HTR-8/SVneo (cell line): ENCODE measurements at regions not wholly inside any gene's neighbourhood (a gene's known extent, or its start where the extent isn't known, plus 50 kb on each side); places are given as distances from the start of the nearest gene placed in this dataset.
"Not testable (repeated sequence)": the region's sequence is repeated elsewhere in the genome, so short reads cannot be mapped to it uniquely, and the experiment has no call there.

Experiments used
- DNase-seq: peaks from one replicate; pipeline ENCODE4 v3.0.0; 2011; ENCODE audit warnings: low spot score, mixed read lengths; ENCODE audit not compliant: insufficient read length
- FAIRE-seq: peaks from 2 replicates; lab custom pipeline; 2011; peaks lifted over from hg19 to GRCh38; lab: Jason Lieb, UNC

DNA sequence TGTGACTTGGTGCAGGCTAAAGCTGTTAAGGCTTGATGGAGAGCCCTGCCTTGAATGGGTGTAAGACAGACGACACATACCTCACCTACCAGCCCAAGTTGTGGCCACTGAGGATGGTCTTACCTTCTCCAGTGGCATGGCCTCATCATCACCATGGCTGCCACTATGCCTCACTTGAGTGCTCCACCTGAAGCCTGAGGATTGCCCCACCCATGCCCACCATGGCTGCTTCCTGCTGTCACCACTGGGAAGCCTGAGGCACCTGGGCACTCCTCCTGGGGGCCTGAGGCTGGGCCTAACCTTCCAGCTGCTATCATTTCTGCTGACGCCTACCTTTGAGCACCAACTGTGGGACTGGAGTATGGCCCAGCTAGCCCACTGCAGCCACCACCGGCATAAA lies 1605.7 kb upstream of the FLRT2 start:
- no peak for FAIRE-seq
- DNase-seq, result no peak

DNA sequence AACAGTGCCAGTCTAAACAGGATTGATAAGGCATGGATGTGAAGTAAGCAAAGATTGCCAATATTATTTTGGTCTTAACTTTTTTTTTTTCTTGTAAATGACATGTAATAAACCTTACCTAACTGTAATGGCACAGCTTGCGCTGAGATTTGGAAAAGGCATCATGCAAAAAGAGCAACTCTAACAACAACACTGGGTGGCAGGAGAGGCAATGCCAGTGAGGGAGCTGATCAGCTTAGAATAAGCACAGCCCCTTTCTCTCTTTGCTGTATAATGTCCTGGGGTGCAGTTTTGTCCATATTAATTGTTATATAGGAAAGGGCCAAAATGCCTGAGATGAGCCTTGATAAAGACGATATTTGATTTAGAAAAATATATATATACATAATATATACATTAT lies 1589.7 kb upstream of the FLRT2 start:
- DNase-seq (no peak), FAIRE-seq (no peak)

DNA sequence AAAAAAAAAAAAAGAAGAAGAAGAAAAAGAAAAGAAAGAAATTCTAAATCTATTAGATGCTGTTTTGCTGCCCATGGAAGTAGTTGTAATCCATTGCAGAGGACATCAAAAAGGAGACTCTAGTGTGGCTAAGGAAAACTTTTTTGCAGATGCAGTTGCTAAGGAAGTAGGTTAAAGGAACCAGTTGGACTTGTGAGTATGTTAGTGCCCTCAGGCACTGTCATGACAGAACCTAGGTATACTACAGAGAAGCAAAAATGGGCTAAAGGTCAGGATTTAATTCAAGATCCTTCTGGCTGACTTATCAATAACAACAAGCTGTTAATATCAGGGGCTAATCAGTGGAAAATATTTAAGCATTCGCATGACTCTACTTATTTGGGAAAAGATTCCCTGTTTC lies 1571.6 kb upstream of the FLRT2 start:
- DNase-seq, result no peak
- FAIRE-seq, result no peak

DNA sequence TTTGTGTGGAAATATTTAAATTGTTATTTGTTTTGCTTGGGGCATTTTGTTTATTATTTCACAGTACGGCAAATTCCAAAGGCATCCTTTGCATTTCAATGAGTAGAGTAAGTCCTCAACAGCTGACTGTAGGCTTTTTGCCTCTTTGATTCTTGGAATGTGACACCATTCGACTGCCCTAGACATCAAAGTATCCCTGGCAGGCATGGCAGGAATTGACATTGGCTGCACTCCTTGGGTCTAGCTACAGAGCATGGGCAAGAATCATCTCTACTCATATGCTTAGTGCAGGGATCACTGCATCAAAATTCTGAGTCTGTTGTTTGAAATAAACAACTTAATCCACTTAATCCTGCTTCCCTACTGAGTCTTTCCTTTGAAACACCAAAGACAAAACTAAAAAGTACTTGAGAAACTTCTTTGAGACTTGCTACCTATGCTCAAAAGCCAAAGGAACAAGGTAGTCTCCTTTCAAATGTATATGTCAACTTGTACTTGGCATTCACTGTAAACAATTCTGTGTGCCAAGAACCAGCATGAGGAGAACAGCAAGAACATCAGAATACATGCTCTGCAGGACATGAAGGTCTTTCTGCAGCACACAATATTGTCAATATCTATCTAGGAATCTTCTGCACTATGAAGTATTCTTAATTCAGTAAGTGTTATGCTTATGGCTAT lies 1569.0 kb upstream of the FLRT2 start:
- no peak for DNase-seq
- no peak for FAIRE-seq

DNA sequence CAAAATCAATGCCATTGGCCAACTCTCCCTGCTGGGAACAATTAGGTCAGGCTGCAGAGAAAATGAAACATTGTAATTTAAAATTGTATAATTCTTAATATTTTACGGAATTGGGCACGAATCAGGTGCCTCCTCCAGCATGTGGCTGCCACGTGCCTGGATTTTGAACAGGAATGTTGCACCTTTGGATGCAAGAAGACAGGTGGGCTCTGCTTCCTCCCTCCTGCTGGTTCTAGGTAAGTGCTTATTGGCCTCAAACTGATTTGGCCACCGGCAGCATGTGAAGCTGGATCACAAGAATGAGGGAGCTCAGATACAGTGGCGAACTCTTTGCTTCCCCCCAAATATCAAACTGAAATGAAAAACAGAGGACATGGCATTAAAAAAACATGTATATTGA lies 1559.9 kb upstream of the FLRT2 start:
- FAIRE-seq (no peak), DNase-seq (no peak)

DNA sequence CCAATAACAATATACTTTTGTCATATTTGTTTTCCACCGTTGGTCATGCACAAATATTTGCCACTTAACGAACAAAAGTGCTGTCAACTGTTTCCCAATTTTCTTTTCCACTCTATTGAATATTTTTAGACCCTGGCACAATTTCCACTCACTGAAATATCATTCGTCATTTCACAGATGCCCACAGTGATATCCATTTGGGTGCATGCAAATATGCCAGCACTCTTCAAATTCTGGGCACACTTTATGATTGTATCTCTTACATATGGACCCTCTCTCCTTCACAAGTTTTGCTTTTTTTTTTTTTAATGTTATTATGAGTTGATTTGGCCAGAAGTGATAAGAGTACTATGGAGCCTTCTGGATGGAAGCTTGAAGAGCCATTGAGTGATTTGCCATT lies 1557.3 kb upstream of the FLRT2 start:
- no peak for DNase-seq
- no peak for FAIRE-seq

DNA sequence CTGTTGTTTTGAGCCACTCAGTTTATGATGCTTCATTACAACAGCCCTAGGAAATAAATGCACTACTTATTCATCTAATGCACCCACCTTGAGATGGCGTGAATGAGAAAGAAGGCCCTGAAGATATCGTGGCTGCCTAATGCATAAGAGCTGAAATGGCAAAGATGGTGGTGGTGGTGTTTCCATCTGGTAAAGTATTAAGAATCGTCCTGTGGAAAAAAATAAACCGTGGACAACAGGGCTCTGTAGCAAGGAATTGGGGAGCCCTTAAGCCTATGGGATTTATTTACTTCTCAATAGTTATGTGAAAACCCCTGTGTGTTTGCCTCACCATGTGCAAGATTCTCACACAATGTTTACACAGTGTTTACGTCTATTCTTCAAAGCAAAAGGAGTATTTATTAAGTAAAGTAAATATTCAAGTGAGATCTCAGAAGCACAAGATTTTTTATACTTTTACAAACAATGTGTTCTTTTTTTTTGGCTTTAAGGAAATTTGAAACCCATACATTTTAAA lies 1555.2 kb upstream of the FLRT2 start:
- FAIRE-seq (no peak), DNase-seq (no peak)

DNA sequence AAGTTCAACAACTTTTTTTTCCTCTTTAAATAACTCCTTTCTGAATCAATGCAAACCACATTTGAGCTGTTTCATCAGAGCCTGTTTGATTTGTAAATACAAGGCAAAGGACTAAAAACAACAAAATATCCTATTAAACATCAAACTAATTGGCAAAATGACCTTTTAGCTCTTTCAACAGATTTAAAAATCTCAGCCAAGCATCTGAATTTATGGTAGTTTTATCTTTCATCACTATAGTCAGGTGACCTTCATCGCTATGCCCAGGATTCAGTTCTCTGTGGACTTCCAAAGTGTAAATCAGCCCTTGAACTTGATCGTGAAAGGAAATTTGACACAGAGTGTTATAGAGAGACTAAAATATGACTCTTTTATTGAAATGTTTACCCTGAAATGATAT lies 1554.5 kb upstream of the FLRT2 start:
- DNase-seq (no peak), FAIRE-seq (no peak)

DNA sequence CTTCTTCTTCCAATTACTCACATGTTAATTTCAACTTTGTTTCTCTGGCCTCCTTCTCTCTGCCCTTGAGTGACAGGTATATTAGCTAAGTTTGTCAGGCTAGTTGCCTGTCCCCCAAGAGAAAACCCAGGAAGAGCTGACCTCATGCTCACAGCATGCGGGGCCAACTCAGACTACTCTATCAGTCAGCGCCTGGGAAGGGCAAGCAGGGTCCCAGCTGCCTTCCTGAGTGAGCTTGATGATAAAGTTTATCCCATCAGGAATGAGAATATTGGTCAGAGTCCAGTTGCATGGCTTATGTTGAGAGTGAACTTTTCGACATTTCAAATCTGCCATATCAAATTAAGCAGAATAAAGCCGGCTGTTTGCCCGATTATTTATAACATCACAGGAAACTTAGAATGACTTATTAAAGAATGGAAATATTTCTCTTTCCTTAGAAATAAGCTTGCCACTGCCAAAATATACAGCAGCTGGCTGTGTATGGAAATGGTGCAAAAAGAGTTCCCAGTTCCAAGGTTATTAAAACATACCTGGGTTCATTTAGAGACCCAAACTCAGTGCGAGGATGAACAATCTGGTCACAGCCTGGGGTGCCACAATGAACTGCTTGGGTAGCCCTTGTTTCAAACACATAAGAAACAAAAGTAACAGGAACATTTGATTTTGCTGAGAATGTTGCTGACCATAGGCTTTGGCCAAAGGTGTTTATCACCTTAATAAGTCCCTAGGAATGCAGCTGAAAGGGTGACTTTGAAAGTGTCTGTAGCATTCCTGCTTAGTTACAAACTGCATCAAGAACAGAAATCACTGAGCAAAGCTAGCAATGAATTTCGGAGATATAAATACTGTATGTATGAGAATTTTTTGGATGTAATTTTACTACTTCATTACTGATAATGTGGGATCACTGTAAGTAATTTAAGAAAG lies 1553.8 kb upstream of the FLRT2 start:
- FAIRE-seq (peak; percentile 55), DNase-seq (peak; percentile 39)

DNA sequence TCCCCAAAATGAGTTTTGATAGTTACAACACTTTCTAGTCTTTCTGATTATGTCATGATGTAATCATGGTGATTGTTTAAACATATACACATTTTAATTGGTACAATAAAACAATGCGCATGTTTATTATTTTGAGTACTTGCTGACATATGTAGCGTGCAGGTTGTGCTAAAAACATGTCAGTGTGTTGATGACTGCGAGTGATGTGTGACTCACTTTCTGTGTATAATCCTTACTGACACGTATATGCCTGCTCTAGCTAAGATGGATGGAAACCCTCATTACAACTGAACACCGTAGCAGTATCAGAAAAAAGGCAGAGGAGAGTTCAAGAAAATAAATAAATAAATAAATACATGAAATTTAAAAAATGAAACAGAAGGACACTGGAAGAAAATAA lies 1552.4 kb upstream of the FLRT2 start:
- no peak for DNase-seq
- peak; percentile 46 for FAIRE-seq

DNA sequence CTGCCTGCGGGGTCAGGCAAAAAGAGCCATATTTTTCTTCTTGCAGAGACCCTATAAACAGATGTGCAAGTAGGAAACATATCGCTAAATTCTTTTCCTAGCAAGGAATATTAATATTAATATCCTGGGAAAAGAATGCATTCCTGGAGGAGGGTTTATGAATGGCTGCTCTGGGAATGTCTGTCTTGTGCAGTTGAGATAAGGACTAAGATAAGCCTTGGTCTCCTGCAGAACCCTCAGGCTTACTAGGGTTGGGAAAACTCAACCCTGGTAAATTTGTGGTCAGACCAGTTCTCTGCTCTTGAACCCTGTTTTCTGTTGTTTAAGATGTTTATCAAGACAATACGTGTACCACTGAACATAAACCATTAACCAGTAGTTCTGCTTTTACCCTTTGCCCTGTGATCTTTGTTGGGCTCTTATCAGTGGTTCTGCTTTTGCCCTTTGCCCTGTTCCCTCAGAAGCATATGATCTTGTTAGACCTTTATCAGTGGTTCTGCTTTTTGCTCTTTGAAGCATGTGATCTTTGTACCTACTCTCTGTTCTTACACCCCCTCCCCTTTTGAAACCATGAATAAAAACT lies 1548.2 kb upstream of the FLRT2 start:
- FAIRE-seq, DNase-seq: not testable (repeated sequence)

DNA sequence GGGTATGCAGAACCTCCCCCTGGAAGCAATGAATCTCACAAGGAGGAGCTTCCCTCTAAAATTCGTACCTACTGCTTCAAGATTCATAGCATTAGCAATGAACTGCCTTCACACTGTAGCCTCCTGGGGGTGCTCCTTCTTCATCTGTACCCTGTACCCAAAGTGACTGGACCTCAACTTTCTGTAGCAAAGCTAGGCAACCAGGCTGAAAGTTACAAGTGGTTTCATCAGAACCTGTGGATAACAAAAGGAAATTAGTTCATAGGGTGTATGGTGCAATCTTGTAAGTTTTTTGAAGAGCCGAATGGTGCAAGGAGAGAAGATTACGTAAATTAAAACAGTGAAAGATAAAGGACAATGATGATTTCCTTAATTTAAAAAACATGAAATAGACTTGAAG lies 1541.7 kb upstream of the FLRT2 start:
- no peak for DNase-seq
- no peak for FAIRE-seq

DNA sequence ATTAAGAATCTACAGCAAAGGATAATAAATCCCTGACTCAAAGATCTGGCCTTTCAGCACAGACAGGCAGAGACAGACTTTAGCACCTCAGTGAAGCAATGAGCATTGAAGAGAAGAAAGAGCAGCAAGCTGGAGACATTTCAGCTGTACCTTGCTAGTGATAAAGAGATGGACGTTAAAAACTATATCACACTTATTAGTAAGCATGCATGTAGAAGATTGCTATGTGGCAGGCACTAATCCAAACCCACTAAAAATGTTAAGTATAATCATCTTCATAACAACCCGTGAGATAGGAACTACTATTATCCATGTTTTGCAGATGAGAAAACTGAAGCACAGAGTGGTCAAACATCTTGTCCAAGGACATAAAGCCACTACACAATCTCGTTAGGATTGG lies 1538.3 kb upstream of the FLRT2 start:
- FAIRE-seq (no peak), DNase-seq (no peak)

DNA sequence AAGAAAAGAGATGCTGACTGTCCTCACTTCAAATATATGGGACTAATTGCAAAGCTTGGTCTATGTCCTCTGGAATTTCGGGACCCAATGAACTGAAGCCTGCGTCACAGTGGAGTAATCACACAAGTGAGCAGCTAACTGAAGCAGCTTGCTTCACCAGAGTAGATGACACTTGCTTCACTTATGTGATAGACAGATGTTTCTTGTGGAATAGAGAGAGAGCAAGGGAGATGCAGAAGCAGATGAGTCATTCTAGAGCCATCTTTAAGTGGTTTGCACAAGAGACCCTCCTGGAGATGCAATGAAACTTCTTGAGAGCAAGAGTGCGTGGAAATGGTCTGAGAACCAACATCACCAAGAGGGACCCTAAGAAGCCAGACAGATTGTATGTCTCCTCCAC lies 1537.1 kb upstream of the FLRT2 start:
- FAIRE-seq (no peak), DNase-seq (no peak)

DNA sequence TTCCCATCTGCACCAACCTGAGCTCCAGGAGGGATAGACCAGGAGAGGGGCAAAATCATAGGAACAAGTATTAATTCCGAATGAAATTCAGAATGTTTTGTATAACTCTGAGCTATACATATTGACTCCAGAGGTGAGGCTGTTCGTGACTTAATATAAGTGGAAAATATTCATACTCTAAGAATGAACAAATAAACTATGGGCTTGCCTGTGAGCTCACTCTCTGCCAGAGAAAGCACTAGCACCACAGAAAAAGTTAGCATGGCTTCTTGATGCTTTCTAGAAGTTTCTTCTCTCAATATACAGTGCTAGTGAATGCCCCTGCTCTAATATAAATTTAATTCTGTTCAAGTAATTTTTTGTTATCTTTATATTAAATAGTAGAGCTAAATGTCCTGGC lies 1536.4 kb upstream of the FLRT2 start:
- DNase-seq, result no peak
- no peak for FAIRE-seq

DNA sequence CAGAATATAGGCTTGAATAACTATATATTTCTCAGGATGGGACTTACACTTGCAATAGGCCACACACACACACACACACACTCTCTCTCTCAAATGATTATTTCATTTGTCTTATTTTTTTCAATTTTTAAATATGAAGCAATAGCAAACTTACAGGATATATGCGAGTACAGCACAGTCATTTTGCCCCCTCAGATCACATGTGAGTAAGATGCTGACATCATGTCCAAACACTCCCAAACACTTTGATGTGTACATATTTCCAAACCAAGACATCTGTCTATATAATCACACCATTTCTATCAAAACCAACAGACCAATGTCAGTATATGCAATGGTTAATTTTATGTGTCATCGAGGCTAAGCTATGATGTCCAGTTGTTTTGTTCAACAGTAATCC lies 1535.9 kb upstream of the FLRT2 start:
- DNase-seq, result peak; percentile 7
- no peak for FAIRE-seq

DNA sequence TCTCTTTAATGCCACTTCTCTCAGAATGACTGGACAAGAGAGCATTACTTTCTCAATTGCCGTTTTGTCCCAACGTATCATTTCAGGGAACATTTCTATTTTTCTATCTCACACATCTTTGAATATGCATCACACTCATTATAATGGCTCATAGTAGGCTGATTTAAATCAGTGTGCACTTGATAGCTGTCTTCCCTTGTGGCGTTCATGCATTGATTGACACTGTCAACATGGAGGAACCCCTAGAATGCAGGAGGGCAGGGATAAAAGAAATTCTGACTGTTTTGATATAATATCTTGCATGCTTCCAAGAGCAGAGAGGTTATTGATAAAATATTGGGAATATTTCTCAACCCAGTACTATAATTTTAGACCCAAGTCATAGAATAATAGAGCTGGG lies 1528.9 kb upstream of the FLRT2 start:
- no peak for DNase-seq
- FAIRE-seq, result no peak

DNA sequence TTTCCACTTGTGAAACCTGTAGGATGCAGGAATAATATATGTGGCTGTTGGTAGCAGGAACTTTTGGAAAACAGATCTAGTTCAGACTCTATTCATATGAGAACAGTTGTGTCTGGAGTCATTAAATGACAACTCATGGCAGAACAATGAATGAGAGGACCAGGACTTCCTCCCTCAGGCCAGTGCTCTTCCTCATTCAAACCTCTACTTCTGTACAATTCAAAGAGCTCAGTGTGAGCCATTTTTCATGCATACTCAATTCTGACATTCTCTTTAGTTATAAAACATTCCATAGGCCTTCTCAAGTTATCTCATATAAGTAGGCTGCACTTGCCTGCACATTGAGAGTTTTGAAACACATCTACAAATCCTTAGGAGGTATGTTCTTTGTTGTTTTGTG lies 1526.6 kb upstream of the FLRT2 start:
- FAIRE-seq, result no peak

DNA sequence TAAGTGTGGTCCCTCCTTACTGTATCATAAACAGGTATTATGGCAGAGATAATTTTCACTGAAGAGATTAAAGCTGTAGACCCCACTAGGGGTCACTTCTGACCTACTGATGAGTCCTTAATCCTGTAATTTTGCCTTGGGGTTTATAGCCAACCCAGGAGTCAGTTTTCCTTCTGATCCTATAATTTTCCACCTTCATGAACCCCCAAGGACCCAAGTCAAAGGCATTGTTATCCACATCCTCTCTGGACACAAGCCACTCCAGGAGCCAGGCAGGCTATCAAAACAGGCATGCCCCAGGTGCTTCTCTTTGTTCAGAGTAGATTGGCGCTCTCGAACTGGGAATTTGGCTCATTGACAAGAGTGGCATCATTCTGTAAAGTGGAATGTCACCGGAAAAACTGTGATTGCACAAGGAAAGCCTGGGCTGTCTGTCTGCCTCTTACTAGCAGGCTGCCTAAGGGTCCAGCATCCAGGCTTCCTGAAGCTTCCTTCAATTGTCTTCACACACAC lies 1523.2 kb upstream of the FLRT2 start:
- FAIRE-seq, result no peak
- peak; percentile 6 for DNase-seq

More for the DNA sequence above, 1526.6 kb upstream of the FLRT2 start:
- DNase-seq, result no peak

DNA sequence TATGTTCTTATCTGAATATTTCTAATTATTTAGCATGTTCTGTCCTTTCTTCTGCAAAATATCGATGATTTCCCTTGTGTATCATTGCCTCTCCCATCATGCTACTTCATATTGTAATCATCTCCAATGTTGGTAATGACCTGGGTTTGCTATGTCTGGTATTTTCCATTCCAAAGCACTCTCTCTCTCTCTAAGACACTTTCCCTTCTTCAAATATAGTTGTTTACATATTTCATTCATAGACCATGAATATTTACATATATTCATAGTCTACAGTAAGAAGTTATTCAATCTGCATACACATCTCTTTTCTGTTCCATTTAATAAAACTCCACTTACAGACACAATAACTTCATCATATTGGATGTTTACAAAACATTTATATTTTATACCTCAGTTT lies 1516.5 kb upstream of the FLRT2 start:
- no peak for DNase-seq
- no peak for FAIRE-seq

DNA sequence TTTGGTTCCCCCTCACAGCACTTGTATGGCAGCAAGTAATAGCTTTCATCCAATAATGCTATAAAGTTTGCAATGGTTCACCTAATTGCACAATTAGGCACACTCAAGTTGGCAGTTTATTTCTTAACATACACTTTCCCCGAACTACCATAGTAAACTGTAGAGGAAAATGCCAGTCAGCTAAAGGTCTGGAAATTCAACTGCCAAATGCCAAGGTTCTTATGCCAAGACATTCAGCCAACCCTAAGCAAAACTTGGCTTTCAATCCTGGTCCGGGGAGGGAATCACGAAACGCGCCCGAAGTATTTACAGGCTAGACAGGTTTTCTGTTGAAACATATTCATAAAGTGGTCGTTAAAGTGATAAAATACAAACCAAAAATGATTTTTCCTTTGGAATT lies 1512.4 kb upstream of the FLRT2 start:
- DNase-seq (no peak), FAIRE-seq (no peak)
